ENCODE measurements at regions not wholly inside any gene's neighbourhood (a gene's known extent, or its start where the extent isn't known, plus 50 kb on each side); places are given as distances from the start of the nearest gene placed in this dataset.

- Histone ChIP-seq H3K36me3 (replicated peaks) (no peaks in the 10 kb centered on the region), H3K9me3 (no peaks in the 10 kb centered on the region), H3K4me1 (no peaks in the 10 kb centered on the region), H3K27me3 (ENCODE audit: low read depth) (no peaks in the 10 kb centered on the region), H3K4me3 (no peak overlapping the region)
- in situ Hi-C loops (cut with MboI; ENCODE audit: low sequenced_read_pairs), result no loop called here
- DNase-seq (ENCODE audit: low spot score in 2 of 2), result no peak
Observed at GRCh38 chr6:12580290-12580689, 136.3 kb upstream of the PHACTR1 start.

GRCh38 chr6:12582421-12583110 lies 134.0 kb upstream of the PHACTR1 start:
- DNase-seq (ENCODE audit: low spot score in 2 of 2), result no peak

GRCh38 chr6:12584631-12585405 lies 131.7 kb upstream of the PHACTR1 start:
- no peaks in the 10 kb centered on the region for H3K27me3 ChIP-seq (ENCODE audit: low read depth)

More at GRCh38 chr6:12582421-12583110, 134.0 kb upstream of the PHACTR1 start:
- Histone ChIP-seq H3K4me3 (no peak overlapping the region), H3K36me3 (replicated peaks) (no peaks in the 10 kb centered on the region), H3K4me1 (no peaks in the 10 kb centered on the region), H3K9me3 (no peaks in the 10 kb centered on the region), H3K27me3 (ENCODE audit: low read depth) (no peaks in the 10 kb centered on the region)
- in situ Hi-C loops (cut with MboI; ENCODE audit: low sequenced_read_pairs), result no loop called here

GRCh38 chr6:12585497-12585958 lies 131.0 kb upstream of the PHACTR1 start:
- Histone ChIP-seq H3K36me3 (replicated peaks) (no peaks in the 10 kb centered on the region), H3K9me3 (no peaks in the 10 kb centered on the region), H3K4me3 (no peak overlapping the region), H3K4me1 (no peaks in the 10 kb centered on the region), H3K27me3 (ENCODE audit: low read depth) (no peaks in the 10 kb centered on the region)
- in situ Hi-C loops (cut with MboI; ENCODE audit: low sequenced_read_pairs), result no loop called here
- no peak for DNase-seq (ENCODE audit: low spot score in 2 of 2)

More at GRCh38 chr6:12584631-12585405, 131.7 kb upstream of the PHACTR1 start:
- in situ Hi-C loops (cut with MboI; ENCODE audit: low sequenced_read_pairs), result no loop called here
- no peaks in the 10 kb centered on the region for H3K9me3 ChIP-seq
- no peaks in the 10 kb centered on the region for H3K4me1 ChIP-seq
- H3K4me3 ChIP-seq, result no peak overlapping the region
- DNase-seq (ENCODE audit: low spot score in 2 of 2), result no peak
- H3K36me3 ChIP-seq (replicated peaks), result no peaks in the 10 kb centered on the region

GRCh38 chr6:12586721-12587480 lies 129.7 kb upstream of the PHACTR1 start:
- Histone ChIP-seq H3K9me3 (no peaks in the 10 kb centered on the region), H3K4me3 (no peak overlapping the region), H3K27me3 (ENCODE audit: low read depth) (no peaks in the 10 kb centered on the region), H3K4me1 (no peaks in the 10 kb centered on the region), H3K36me3 (replicated peaks) (no peaks in the 10 kb centered on the region)
- no peak for DNase-seq (ENCODE audit: low spot score in 2 of 2)
- in situ Hi-C loops (cut with MboI; ENCODE audit: low sequenced_read_pairs), result no loop called here

GRCh38 chr6:12590901-12591300 lies 125.7 kb upstream of the PHACTR1 start:
- Histone ChIP-seq H3K4me3 (no peak overlapping the region), H3K36me3 (replicated peaks) (no peaks in the 10 kb centered on the region), H3K9me3 (no peaks in the 10 kb centered on the region), H3K27me3 (ENCODE audit: low read depth) (no peaks in the 10 kb centered on the region), H3K4me1 (no peaks in the 10 kb centered on the region)
- in situ Hi-C loops (cut with MboI; ENCODE audit: low sequenced_read_pairs), result no loop called here
- DNase-seq (ENCODE audit: low spot score in 2 of 2), result no peak

GRCh38 chr6:12592634-12593033 lies 123.9 kb upstream of the PHACTR1 start:
- Histone ChIP-seq H3K4me1 (no peaks in the 10 kb centered on the region), H3K36me3 (replicated peaks) (no peaks in the 10 kb centered on the region), H3K27me3 (ENCODE audit: low read depth) (no peaks in the 10 kb centered on the region), H3K4me3 (no peak overlapping the region), H3K9me3 (no peaks in the 10 kb centered on the region)
- in situ Hi-C loops (cut with MboI; ENCODE audit: low sequenced_read_pairs), result no loop called here
- DNase-seq (ENCODE audit: low spot score in 2 of 2), result no peak

GRCh38 chr6:12593771-12594529 lies 122.6 kb upstream of the PHACTR1 start:
- no peak overlapping the region for H3K4me3 ChIP-seq
- no peaks in the 10 kb centered on the region for H3K9me3 ChIP-seq
- no peaks in the 10 kb centered on the region for H3K4me1 ChIP-seq
- H3K36me3 ChIP-seq (replicated peaks), result no peaks in the 10 kb centered on the region
- H3K27me3 ChIP-seq (ENCODE audit: low read depth), result no peaks in the 10 kb centered on the region
- in situ Hi-C loops (cut with MboI; ENCODE audit: low sequenced_read_pairs), result no loop called here
- no peak for DNase-seq (ENCODE audit: low spot score in 2 of 2)

- Histone ChIP-seq H3K4me1 (no peaks in the 10 kb centered on the region), H3K36me3 (replicated peaks) (no peaks in the 10 kb centered on the region), H3K4me3 (no peak overlapping the region), H3K27me3 (ENCODE audit: low read depth) (no peaks in the 10 kb centered on the region), H3K9me3 (no peaks in the 10 kb centered on the region)
- DNase-seq (ENCODE audit: low spot score in 2 of 2), result no peak
- in situ Hi-C loops (cut with MboI; ENCODE audit: low sequenced_read_pairs), result no loop called here
Observed at GRCh38 chr6:12594530-12594893, 122.1 kb upstream of the PHACTR1 start.

GRCh38 chr6:12595161-12595811 lies 121.3 kb upstream of the PHACTR1 start:
- H3K4me3 ChIP-seq, result no peak overlapping the region
- no peaks in the 10 kb centered on the region for H3K27me3 ChIP-seq (ENCODE audit: low read depth)
- no peak for DNase-seq (ENCODE audit: low spot score in 2 of 2)
- in situ Hi-C loops (cut with MboI; ENCODE audit: low sequenced_read_pairs), result no loop called here
- H3K4me1 ChIP-seq, result no peaks in the 10 kb centered on the region
- H3K36me3 ChIP-seq (replicated peaks), result no peaks in the 10 kb centered on the region
- no peaks in the 10 kb centered on the region for H3K9me3 ChIP-seq

GRCh38 chr6:12596731-12597130 lies 119.8 kb upstream of the PHACTR1 start:
- Histone ChIP-seq H3K9me3 (no peaks in the 10 kb centered on the region), H3K27me3 (ENCODE audit: low read depth) (no peaks in the 10 kb centered on the region), H3K36me3 (replicated peaks) (no peaks in the 10 kb centered on the region), H3K4me1 (no peaks in the 10 kb centered on the region), H3K4me3 (no peak overlapping the region)
- in situ Hi-C loops (cut with MboI; ENCODE audit: low sequenced_read_pairs), result no loop called here
- no peak for DNase-seq (ENCODE audit: low spot score in 2 of 2)

- Histone ChIP-seq H3K36me3 (replicated peaks) (no peaks in the 10 kb centered on the region), H3K4me3 (no peak overlapping the region), H3K4me1 (no peaks in the 10 kb centered on the region), H3K27me3 (ENCODE audit: low read depth) (no peaks in the 10 kb centered on the region), H3K9me3 (no peaks in the 10 kb centered on the region)
- no peak for DNase-seq (ENCODE audit: low spot score in 2 of 2)
- in situ Hi-C loops (cut with MboI; ENCODE audit: low sequenced_read_pairs), result no loop called here
Observed at GRCh38 chr6:12598919-12599318, 117.6 kb upstream of the PHACTR1 start.

- H3K4me3 ChIP-seq, result no peak overlapping the region
- H3K36me3 ChIP-seq (replicated peaks), result no peaks in the 10 kb centered on the region
- no peaks in the 10 kb centered on the region for H3K27me3 ChIP-seq (ENCODE audit: low read depth)
- no peak for DNase-seq (ENCODE audit: low spot score in 2 of 2)
- H3K4me1 ChIP-seq, result no peaks in the 10 kb centered on the region
- in situ Hi-C loops (cut with MboI; ENCODE audit: low sequenced_read_pairs), result loop anchor here (25.0 kb wide), 1 partner anchor 965 kb away; no protein-coding TSS in a partner anchor
- no peaks in the 10 kb centered on the region for H3K9me3 ChIP-seq
Observed at GRCh38 chr6:12601881-12602280, 114.7 kb upstream of the PHACTR1 start.

Data from HAP-1 (cell line).